SU-DHL-6 (cell line): ENCODE measurements at regions not wholly inside any gene's neighbourhood (a gene's known extent, or its start where the extent isn't known, plus 50 kb on each side); places are given as distances from the start of the nearest gene placed in this dataset.

ENCODE experiments used
- H2AFZ ChIP-seq: fragments of 200-600 bp; sonication (generic); 2 replicates; pipeline ENCODE4 v1.6.1; 2014; ENCODE audit warnings: low read depth, mild to moderate bottlenecking, moderate library complexity, mixed read lengths, antibody characterized with exemption, low read length; ENCODE audit not compliant: severe bottlenecking
- H3F3A ChIP-seq: fragments of 200-600 bp; shearing (Covaris generic); 2 replicates; pipeline ENCODE4 v1.6.0; 2016; ENCODE audit warnings: antibody characterized with exemption, mild to moderate bottlenecking; ENCODE audit not compliant: insufficient read depth
- H3K27ac ChIP-seq: fragments of 200-600 bp; sonication (generic); 2 replicates; pipeline ENCODE4 v1.5.1; 2016; ENCODE audit warnings: low read depth, mild to moderate bottlenecking, low read length, moderate library complexity, mixed read lengths
- H3K27me3 ChIP-seq: fragments of 200-600 bp; sonication (generic), shearing (Covaris generic); 2 replicates; pipeline ENCODE4 v1.6.0; 2014; ENCODE audit warnings: mild to moderate bottlenecking, low read length
- H3K36me3 ChIP-seq: fragments of 200-600 bp; sonication (generic); 2 replicates; pipeline ENCODE4 v1.6.1; 2014; ENCODE audit warnings: mild to moderate bottlenecking, low read length, mixed read lengths
- H3K4me2 ChIP-seq: fragments of 300-600, 200-600 bp; shearing (Covaris generic), sonication (generic); 2 replicates; pipeline ENCODE4 v1.6.0; 2014; ENCODE audit warnings: low read length, low read depth, mild to moderate bottlenecking; ENCODE audit not compliant: poor library complexity, severe bottlenecking
- H3K4me3 ChIP-seq: fragments of 200-600 bp; sonication (generic); 2 replicates; pipeline ENCODE4 v1.5.1; 2014; ENCODE audit warnings: antibody characterized with exemption, low read length, mild to moderate bottlenecking, mixed read lengths; ENCODE audit not compliant: insufficient read depth, poor library complexity, severe bottlenecking
- H3K79me2 ChIP-seq: fragments of 200-600 bp; sonication (generic); 2 replicates; pipeline ENCODE4 v1.6.1; 2014; ENCODE audit warnings: mild to moderate bottlenecking, low read length, moderate library complexity; ENCODE audit not compliant: insufficient read depth
- H3K9ac ChIP-seq: fragments of 200-600 bp; sonication (generic); 2 replicates; pipeline ENCODE4 v1.7.0; 2014; ENCODE audit warnings: mild to moderate bottlenecking, low read length
- H3K9me2 ChIP-seq: fragments of 200-600 bp; sonication (generic); replicated peaks from 2 replicates; pipeline ENCODE4 v1.6.1; 2014; ENCODE audit warnings: low read length; ENCODE audit not compliant: insufficient read depth
- H3K9me3 ChIP-seq: fragments of 200-600 bp; sonication (generic); 2 replicates; pipeline ENCODE4 v1.6.1; 2014; ENCODE audit warnings: low read length, mixed read lengths; ENCODE audit not compliant: insufficient read depth
- H4K20me1 ChIP-seq: fragments of 200-600 bp; sonication (generic); 2 replicates; pipeline ENCODE4 v1.6.1; 2014; ENCODE audit warnings: low read depth, mild to moderate bottlenecking, antibody characterized with exemption, low read length, moderate library complexity, mixed read lengths
- EZH2phosphoT487 ChIP-seq: fragments of 200-600 bp; sonication (generic), shearing (Covaris generic); conservative IDR thresholded peaks from 2 replicates; pipeline ENCODE4 v1.6.1; 2018; ENCODE audit warnings: mild to moderate bottlenecking, antibody characterized with exemption, low read length, moderate library complexity, mixed read lengths
- TF ChIP-seq, protein P1 (sequence below): fragments of 200-600 bp; sonication (generic); IDR thresholded peaks from one replicate; pipeline ENCODE4 v1.5.1; 2017; ENCODE audit warnings: antibody characterized with exemption, mild to moderate bottlenecking, low read length, moderate library complexity; ENCODE audit not compliant: insufficient read depth, poor library complexity, severe bottlenecking

GRCh38 chr5:143659599-143660238 is 152.2 kb upstream of the HMHB1 start:
- no peak overlapping the region for H2AFZ ChIP-seq
- no peaks in the 10 kb centered on the region for H3K27me3 ChIP-seq
- H3K9me3 ChIP-seq = no peaks in the 10 kb centered on the region
- no peaks in the 10 kb centered on the region for H3K79me2 ChIP-seq
- H4K20me1 ChIP-seq = no peaks in the 10 kb centered on the region
- H3K4me2 ChIP-seq = no peak overlapping the region
- H3K27ac ChIP-seq = no peak overlapping the region
- TF ChIP-seq, protein P1, sequence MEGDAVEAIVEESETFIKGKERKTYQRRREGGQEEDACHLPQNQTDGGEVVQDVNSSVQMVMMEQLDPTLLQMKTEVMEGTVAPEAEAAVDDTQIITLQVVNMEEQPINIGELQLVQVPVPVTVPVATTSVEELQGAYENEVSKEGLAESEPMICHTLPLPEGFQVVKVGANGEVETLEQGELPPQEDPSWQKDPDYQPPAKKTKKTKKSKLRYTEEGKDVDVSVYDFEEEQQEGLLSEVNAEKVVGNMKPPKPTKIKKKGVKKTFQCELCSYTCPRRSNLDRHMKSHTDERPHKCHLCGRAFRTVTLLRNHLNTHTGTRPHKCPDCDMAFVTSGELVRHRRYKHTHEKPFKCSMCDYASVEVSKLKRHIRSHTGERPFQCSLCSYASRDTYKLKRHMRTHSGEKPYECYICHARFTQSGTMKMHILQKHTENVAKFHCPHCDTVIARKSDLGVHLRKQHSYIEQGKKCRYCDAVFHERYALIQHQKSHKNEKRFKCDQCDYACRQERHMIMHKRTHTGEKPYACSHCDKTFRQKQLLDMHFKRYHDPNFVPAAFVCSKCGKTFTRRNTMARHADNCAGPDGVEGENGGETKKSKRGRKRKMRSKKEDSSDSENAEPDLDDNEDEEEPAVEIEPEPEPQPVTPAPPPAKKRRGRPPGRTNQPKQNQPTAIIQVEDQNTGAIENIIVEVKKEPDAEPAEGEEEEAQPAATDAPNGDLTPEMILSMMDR = no peak
- TF ChIP-seq EZH2phosphoT487 = no peak
- H3K9me2 ChIP-seq = no peaks in the 10 kb centered on the region
- H3F3A ChIP-seq = no peaks in the 10 kb centered on the region
- no peaks in the 10 kb centered on the region for H3K36me3 ChIP-seq
- no peak overlapping the region for H3K9ac ChIP-seq
- H3K4me3 ChIP-seq = no peak overlapping the region

DNA sequence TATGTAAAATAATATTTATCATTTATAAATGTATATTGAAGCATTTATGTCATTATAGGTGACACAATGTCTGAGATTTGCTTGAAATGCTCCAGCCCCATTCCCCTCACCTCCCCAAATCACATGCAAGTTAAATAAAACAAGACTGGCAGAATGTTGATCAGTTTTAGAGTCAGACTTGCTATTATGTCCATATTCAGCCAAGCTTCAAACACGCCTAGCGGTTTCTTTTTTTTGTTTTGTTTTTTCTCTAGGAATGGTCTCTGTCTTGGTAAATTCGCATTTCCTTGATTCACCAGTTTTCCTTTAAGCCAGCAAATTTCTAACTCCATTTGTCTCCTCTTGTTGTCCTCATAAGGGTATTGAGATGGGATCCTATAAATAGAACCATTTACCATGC is 153.0 kb upstream of the HMHB1 start:
- Histone ChIP-seq H3K36me3 (no peaks in the 10 kb centered on the region), H3K9me3 (no peaks in the 10 kb centered on the region), H3K9me2 (no peaks in the 10 kb centered on the region), H3K27me3 (no peaks in the 10 kb centered on the region), H3K4me2 (no peak overlapping the region), H3K27ac (no peak overlapping the region), H3K4me3 (no peak overlapping the region), H2AFZ (no peak overlapping the region), H3F3A (no peaks in the 10 kb centered on the region), H3K9ac (no peak overlapping the region), H3K79me2 (no peaks in the 10 kb centered on the region), H4K20me1 (no peaks in the 10 kb centered on the region)
- TF ChIP-seq, protein P1 = no peak
- TF ChIP-seq EZH2phosphoT487 = no peak

- H3K9ac ChIP-seq = no peak overlapping the region
- no peaks in the 10 kb centered on the region for H3K9me2 ChIP-seq
- H4K20me1 ChIP-seq = no peaks in the 10 kb centered on the region
- no peak overlapping the region for H3K4me3 ChIP-seq
- no peaks in the 10 kb centered on the region for H3K79me2 ChIP-seq
- H3F3A ChIP-seq = no peaks in the 10 kb centered on the region
- no peak overlapping the region for H2AFZ ChIP-seq
- H3K27ac ChIP-seq = no peak overlapping the region
- no peak overlapping the region for H3K4me2 ChIP-seq
- H3K36me3 ChIP-seq = no peaks in the 10 kb centered on the region
- no peaks in the 10 kb centered on the region for H3K9me3 ChIP-seq
- H3K27me3 ChIP-seq = no peaks in the 10 kb centered on the region
- TF ChIP-seq EZH2phosphoT487 = no peak
- TF ChIP-seq, protein P1 = no peak
Measured at GRCh38 chr5:143657647-143658285, 154.2 kb upstream of the HMHB1 start.
